ENCODE measurements at regions not wholly inside any gene's neighbourhood (a gene's known extent, or its start where the extent isn't known, plus 50 kb on each side); places are given as distances from the start of the nearest gene placed in this dataset.

DNA sequence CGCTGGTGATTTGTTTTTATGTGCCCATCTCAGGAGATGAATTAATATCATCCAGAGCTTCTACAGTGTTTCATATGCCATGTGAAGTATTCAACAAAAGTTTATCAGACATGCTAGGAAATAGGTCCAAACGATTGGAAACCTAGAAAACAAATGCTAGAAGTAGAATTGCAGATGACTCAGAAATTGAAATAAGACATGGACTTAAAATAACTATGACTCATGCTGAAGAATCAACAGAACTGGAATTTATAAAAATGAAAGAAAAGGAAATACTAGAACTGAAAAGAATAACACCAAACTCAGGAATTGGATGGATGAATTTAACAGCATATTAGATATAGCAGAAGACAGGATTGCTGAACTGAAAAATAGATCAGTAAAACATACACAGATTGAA lies 172.7 kb upstream of the GIMD1 start:
- H3K27ac ChIP-seq (ENCODE audit: low read length in 2 of 2): no peak overlapping the region
- TF ChIP-seq, protein P1, sequence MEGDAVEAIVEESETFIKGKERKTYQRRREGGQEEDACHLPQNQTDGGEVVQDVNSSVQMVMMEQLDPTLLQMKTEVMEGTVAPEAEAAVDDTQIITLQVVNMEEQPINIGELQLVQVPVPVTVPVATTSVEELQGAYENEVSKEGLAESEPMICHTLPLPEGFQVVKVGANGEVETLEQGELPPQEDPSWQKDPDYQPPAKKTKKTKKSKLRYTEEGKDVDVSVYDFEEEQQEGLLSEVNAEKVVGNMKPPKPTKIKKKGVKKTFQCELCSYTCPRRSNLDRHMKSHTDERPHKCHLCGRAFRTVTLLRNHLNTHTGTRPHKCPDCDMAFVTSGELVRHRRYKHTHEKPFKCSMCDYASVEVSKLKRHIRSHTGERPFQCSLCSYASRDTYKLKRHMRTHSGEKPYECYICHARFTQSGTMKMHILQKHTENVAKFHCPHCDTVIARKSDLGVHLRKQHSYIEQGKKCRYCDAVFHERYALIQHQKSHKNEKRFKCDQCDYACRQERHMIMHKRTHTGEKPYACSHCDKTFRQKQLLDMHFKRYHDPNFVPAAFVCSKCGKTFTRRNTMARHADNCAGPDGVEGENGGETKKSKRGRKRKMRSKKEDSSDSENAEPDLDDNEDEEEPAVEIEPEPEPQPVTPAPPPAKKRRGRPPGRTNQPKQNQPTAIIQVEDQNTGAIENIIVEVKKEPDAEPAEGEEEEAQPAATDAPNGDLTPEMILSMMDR (IDR thresholded peaks at IDR 0.05): no peak
- no peak for TF ChIP-seq EZH2 (IDR thresholded peaks at IDR 0.05; ENCODE audit: borderline replicate concordance, insufficient read depth, low read depth, low read length, poor library complexity, severe bottlenecking)
- intact Hi-C loops (cut with micrococcal nuclease): no loop called here
- H4K20me1 ChIP-seq (ENCODE audit: control insufficient read depth, insufficient read depth, low read length, poor library complexity, severe bottlenecking): no peaks in the 10 kb centered on the region
- H3K4me1 ChIP-seq (ENCODE audit: control insufficient read depth in 2 of 2, insufficient read depth in 2 of 2, low read length in 2 of 2): no peaks in the 10 kb centered on the region
- Mint-ChIP-seq H3K4me1 (no peaks in the 10 kb centered on the region), H3K27me3 (no peaks in the 10 kb centered on the region), H3K9me3 (ENCODE audit: insufficient read depth) (no peaks in the 10 kb centered on the region), H3K4me3 (no peak overlapping the region), H3K27ac (no peak overlapping the region)
- no peak overlapping the region for H3K4me3 ChIP-seq (ENCODE audit: control extremely low read depth in 1 of 5, extremely low read depth in 1 of 5, insufficient read depth in 1 of 5, low read depth in 2 of 5, low read length in 4 of 5)
- no peaks in the 10 kb centered on the region for H3K79me2 ChIP-seq (ENCODE audit: control insufficient read depth, insufficient read depth, low read length)
- DNase-seq: no peak
- no CpG with 5 or more reads among the region's 2 CpGs for WGBS (ENCODE audit: insufficient coverage)
- ChIA-PET CTCF (no interaction called here), POLR2A (no interaction called here)
- no peak overlapping the region for H2AFZ ChIP-seq (ENCODE audit: insufficient read depth, low read depth, low read length, poor library complexity, severe bottlenecking)
- H3K9me3 ChIP-seq (ENCODE audit: control extremely low read depth in 1 of 3, control insufficient read depth in 2 of 3, insufficient read depth in 1 of 3, low read length in 2 of 3): peaks cover 0 to 7% (median 0%) of the 10 kb centered on the region in 3 donors
- no peak overlapping the region for H3K9ac ChIP-seq (ENCODE audit: low read length)
- no peak for ATAC-seq (ENCODE audit: low read depth)
- H3K36me3 ChIP-seq (replicated peaks in 1 of 2; ENCODE audit: control extremely low read depth in 1 of 2, control insufficient read depth in 1 of 2, extremely low read depth in 1 of 2, insufficient read depth in 2 of 2, low read length in 1 of 2): no peaks in the 10 kb centered on the region
- H3K4me2 ChIP-seq (replicated peaks; ENCODE audit: low read depth, low read length, poor library complexity, severe bottlenecking): no peak overlapping the region
- H3K27me3 ChIP-seq (replicated peaks in 1 of 4; ENCODE audit: control extremely low read depth in 1 of 4, control insufficient read depth in 3 of 4, insufficient read depth in 4 of 4, low read length in 3 of 4): no peaks in the 10 kb centered on the region

DNA sequence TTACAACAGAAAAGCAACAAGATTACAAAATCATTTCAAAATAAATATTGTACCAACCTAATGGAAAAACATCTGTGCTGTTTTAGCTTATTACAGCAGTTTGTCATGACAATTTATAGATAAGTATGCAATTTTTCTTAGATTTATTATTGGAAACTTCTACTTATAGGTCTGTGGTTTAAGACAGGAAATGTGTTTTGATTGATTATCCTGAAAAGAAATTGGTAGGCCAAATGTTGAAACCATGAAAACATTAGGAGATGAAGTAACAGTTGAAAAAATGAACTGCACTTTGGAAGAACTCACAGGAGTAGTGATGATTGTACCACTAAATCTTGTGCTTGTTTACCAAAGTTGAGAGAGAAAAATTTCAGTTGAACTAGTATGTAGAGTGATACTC lies 162.2 kb upstream of the GIMD1 start:
- intact Hi-C loops (cut with micrococcal nuclease): no loop called here
- Mint-ChIP-seq H3K27ac (no peak overlapping the region), H3K4me1 (no peaks in the 10 kb centered on the region), H3K4me3 (no peak overlapping the region), H3K27me3 (no peaks in the 10 kb centered on the region), H3K9me3 (ENCODE audit: insufficient read depth) (no peaks in the 10 kb centered on the region)
- Histone ChIP-seq H3K27ac (ENCODE audit: low read length in 2 of 2) (no peak overlapping the region), H3K4me3 (ENCODE audit: control extremely low read depth in 1 of 5, extremely low read depth in 1 of 5, insufficient read depth in 1 of 5, low read depth in 2 of 5, low read length in 4 of 5) (no peak overlapping the region), H3K36me3 (replicated peaks in 1 of 2; ENCODE audit: control extremely low read depth in 1 of 2, control insufficient read depth in 1 of 2, extremely low read depth in 1 of 2, insufficient read depth in 2 of 2, low read length in 1 of 2) (no peaks in the 10 kb centered on the region), H3K4me1 (ENCODE audit: control insufficient read depth in 2 of 2, insufficient read depth in 2 of 2, low read length in 2 of 2) (no peaks in the 10 kb centered on the region), H4K20me1 (ENCODE audit: control insufficient read depth, insufficient read depth, low read length, poor library complexity, severe bottlenecking) (no peaks in the 10 kb centered on the region), H3K4me2 (replicated peaks; ENCODE audit: low read depth, low read length, poor library complexity, severe bottlenecking) (no peak overlapping the region), H2AFZ (ENCODE audit: insufficient read depth, low read depth, low read length, poor library complexity, severe bottlenecking) (no peak overlapping the region), H3K79me2 (ENCODE audit: control insufficient read depth, insufficient read depth, low read length) (no peaks in the 10 kb centered on the region), H3K9ac (ENCODE audit: low read length) (no peak overlapping the region), H3K27me3 (replicated peaks in 1 of 4; ENCODE audit: control extremely low read depth in 1 of 4, control insufficient read depth in 3 of 4, insufficient read depth in 4 of 4, low read length in 3 of 4) (no peaks in the 10 kb centered on the region), H3K9me3 (ENCODE audit: control extremely low read depth in 1 of 3, control insufficient read depth in 2 of 3, insufficient read depth in 1 of 3, low read length in 2 of 3) (no peaks in the 10 kb centered on the region)
- ChIA-PET POLR2A (no interaction called here), CTCF (no interaction called here)
- ATAC-seq (ENCODE audit: low read depth): no peak
- no peak for TF ChIP-seq EZH2 (IDR thresholded peaks at IDR 0.05; ENCODE audit: borderline replicate concordance, insufficient read depth, low read depth, low read length, poor library complexity, severe bottlenecking)
- TF ChIP-seq, protein P1 (IDR thresholded peaks at IDR 0.05): no peak
- no peak for DNase-seq

All from B cell (primary cell).